ENCODE measurements at regions not wholly inside any gene's neighbourhood (a gene's known extent, or its start where the extent isn't known, plus 50 kb on each side); places are given as distances from the start of the nearest gene placed in this dataset.

DNA sequence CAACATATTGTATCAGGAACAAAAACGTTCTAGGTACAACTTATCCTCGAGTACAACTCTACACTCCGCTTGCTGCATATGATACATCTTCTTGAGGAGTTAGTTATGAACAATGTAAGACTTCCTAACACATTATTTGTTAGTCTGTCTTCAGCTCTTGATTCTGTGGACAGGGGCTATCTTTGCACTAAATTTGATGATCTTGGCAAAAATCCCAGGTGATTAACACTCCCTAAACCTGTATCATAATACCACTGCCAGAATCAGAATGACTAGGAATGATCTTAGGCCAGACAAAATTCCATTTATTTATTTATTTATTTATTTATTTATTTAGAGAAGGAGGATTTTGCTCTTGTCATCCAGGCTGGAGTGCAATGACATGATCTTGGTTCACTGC lies 108.7 kb upstream of the AUTS2 start:
- TF ChIP-seq, protein P1, sequence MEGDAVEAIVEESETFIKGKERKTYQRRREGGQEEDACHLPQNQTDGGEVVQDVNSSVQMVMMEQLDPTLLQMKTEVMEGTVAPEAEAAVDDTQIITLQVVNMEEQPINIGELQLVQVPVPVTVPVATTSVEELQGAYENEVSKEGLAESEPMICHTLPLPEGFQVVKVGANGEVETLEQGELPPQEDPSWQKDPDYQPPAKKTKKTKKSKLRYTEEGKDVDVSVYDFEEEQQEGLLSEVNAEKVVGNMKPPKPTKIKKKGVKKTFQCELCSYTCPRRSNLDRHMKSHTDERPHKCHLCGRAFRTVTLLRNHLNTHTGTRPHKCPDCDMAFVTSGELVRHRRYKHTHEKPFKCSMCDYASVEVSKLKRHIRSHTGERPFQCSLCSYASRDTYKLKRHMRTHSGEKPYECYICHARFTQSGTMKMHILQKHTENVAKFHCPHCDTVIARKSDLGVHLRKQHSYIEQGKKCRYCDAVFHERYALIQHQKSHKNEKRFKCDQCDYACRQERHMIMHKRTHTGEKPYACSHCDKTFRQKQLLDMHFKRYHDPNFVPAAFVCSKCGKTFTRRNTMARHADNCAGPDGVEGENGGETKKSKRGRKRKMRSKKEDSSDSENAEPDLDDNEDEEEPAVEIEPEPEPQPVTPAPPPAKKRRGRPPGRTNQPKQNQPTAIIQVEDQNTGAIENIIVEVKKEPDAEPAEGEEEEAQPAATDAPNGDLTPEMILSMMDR (IDR thresholded peaks at IDR 0.05): no peak
- TF ChIP-seq POLR2AphosphoS5 (IDR thresholded peaks at IDR 0.05) (no peak), POLR2A (IDR thresholded peaks at IDR 0.05) (no peak)
